ENCODE measurements at regions not wholly inside any gene's neighbourhood (a gene's known extent, or its start where the extent isn't known, plus 50 kb on each side); places are given as distances from the start of the nearest gene placed in this dataset.

GRCh38 chr10:35933940-35934641, 292.0 kb upstream of the FZD8 start:
- TF ChIP-seq CTCF (IDR thresholded peaks at IDR 0.05) (no peak), POLR2A (IDR thresholded peaks at IDR 0.05) (no peak)
